HCT116 (cell line): ENCODE measurements at regions not wholly inside any gene's neighbourhood (a gene's known extent, or its start where the extent isn't known, plus 50 kb on each side); places are given as distances from the start of the nearest gene placed in this dataset.

Source experiments
- ATAC-seq: fragments of 200-7000 bp; cut with Tn5 transposase; 2 replicates; pipeline ENCODE4 v1.9.1; 2020; ENCODE audit warnings: mild to moderate bottlenecking, moderate library complexity
- BruUV-seq: library from RNA; stranded (reverse); fragments of 400-500 nt; replicated peaks from 2 replicates; lab custom pipeline; 2021; lab: Mats Ljungman, UMichigan
- CTCF ChIA-PET: fragments of 300-600 bp; sonication (Branson Sonifier 250); formaldehyde crosslinking; loops from one replicate; lab custom pipeline; 2021; ENCODE audit warnings: antibody characterized with exemption; lab: Charles Lee
- POLR2A ChIA-PET: fragments of 300-600, 350-600 bp; sonication (Branson Sonifier 250); formaldehyde crosslinking; loops from one replicate; lab custom pipeline; 2021; ENCODE audit warnings: antibody characterized with exemption; lab: Charles Lee
- RAD21 ChIA-PET, 2 experiments: fragments of 300-600 bp; sonication (Branson Sonifier 250); formaldehyde crosslinking; loops; one replicate each; lab custom pipeline; 2023; ENCODE audit warnings: low total read pairs in 2 of 2; ENCODE audit not compliant: uncharacterized antibody in 2 of 2, unreplicated experiment in 2 of 2, low non-redundant PET in 1 of 2; lab: Charles Lee
- DNase-seq: peaks from one replicate; pipeline ENCODE4 v3.0.0-alpha.2; 2010; ENCODE audit warnings: low read depth, low spot score
- H2AFZ ChIP-seq: fragments of 200-600 bp; shearing (Covaris generic), sonication (generic); 2 replicates; pipeline ENCODE4 v1.6.1; 2017; ENCODE audit warnings: low read depth, mixed run types, mixed read lengths, antibody characterized with exemption, low read length; ENCODE audit not compliant: poor library complexity, severe bottlenecking
- H3K27ac ChIP-seq: 2 replicates; pipeline ENCODE4 v1.5.1; 2012; ENCODE audit warnings: low read depth, low read length
- H3K27me3 ChIP-seq: fragments of 200-600 bp; sonication (generic); 2 replicates; pipeline ENCODE4 v1.6.1; 2016; ENCODE audit warnings: mixed run types, low read length, mixed read lengths; ENCODE audit not compliant: insufficient read depth
- H3K36me3 ChIP-seq, 2 experiments: fragments of 200-500 bp in 1 of 2; fragments of 200-600 bp in 1 of 2; sonication (Bioruptor generic) in 1 of 2; sonication (generic) in 1 of 2; 2 replicates each; pipeline versions ENCODE4 v1.5.1 to v1.6.1; 2014 to 2016; ENCODE audit warnings: low read length in 2 of 2, inconsistent platforms in 1 of 2, mixed read lengths in 1 of 2, mixed run types in 1 of 2; ENCODE audit not compliant: insufficient read depth in 2 of 2, control insufficient read depth in 1 of 2
- H3K4me1 ChIP-seq, 2 experiments: fragments of 200-600 bp in 1 of 2; sonication (generic) in 1 of 2; 2 replicates each; pipeline versions ENCODE4 v1.5.1 to v1.6.1; 2012 to 2017; ENCODE audit warnings: low read length in 2 of 2, inconsistent platforms in 1 of 2, mild to moderate bottlenecking in 1 of 2, mixed read lengths in 1 of 2, mixed run types in 1 of 2, moderate library complexity in 1 of 2; ENCODE audit not compliant: insufficient read depth in 2 of 2, control insufficient read depth in 1 of 2
- H3K4me2 ChIP-seq: fragments of 200-600 bp; sonication (generic); 2 replicates; pipeline ENCODE4 v1.6.1; 2017; ENCODE audit warnings: mixed run types, low read length, mixed read lengths
- H3K4me3 ChIP-seq, 2 experiments: fragments of 200-600 bp in 1 of 2; sonication (generic) in 1 of 2; replicated peaks in 1 of 2; 2 replicates each; pipeline ENCODE4 v1.5.1; 2011 to 2016; ENCODE audit warnings: low read length in 2 of 2, control low read depth in 1 of 2, low read depth in 1 of 2, mild to moderate bottlenecking in 1 of 2, mixed read lengths in 1 of 2, mixed run types in 1 of 2
- H3K79me2 ChIP-seq: fragments of 200-600 bp; sonication (generic); 2 replicates; pipeline ENCODE4 v1.6.1; 2017; ENCODE audit warnings: mild to moderate bottlenecking, mixed run types, low read length, moderate library complexity, mixed read lengths; ENCODE audit not compliant: insufficient read depth
- H3K9ac ChIP-seq: fragments of 200-600 bp; sonication (generic); 2 replicates; pipeline ENCODE4 v1.6.1; 2016; ENCODE audit warnings: low read length, mixed read lengths
- H3K9me2 ChIP-seq: fragments of 200-600 bp; sonication (generic), shearing (Covaris generic); 2 replicates; pipeline ENCODE4 v1.6.1; 2017; ENCODE audit warnings: mixed run types, mild to moderate bottlenecking, moderate library complexity; ENCODE audit not compliant: insufficient read depth
- H3K9me3 ChIP-seq, 2 experiments: fragments of 200-500 bp in 1 of 2; fragments of 200-600 bp in 1 of 2; sonication (Bioruptor generic) in 1 of 2; sonication (generic) in 1 of 2; 2 replicates each; pipeline ENCODE4 v1.6.1; 2014 to 2017; ENCODE audit warnings: low read length in 2 of 2, mixed read lengths in 2 of 2, inconsistent platforms in 1 of 2, low read depth in 1 of 2, mild to moderate bottlenecking in 1 of 2, mixed run types in 1 of 2, moderate library complexity in 1 of 2; ENCODE audit not compliant: control insufficient read depth in 1 of 2, insufficient read depth in 1 of 2
- H4K20me1 ChIP-seq: fragments of 200-600 bp; sonication (generic), shearing (Covaris generic); 2 replicates; pipeline ENCODE4 v1.6.1; 2017; ENCODE audit warnings: mixed run types, mild to moderate bottlenecking, moderate library complexity; ENCODE audit not compliant: insufficient read depth
- EGR1 ChIP-seq: IDR thresholded peaks from 2 replicates; pipeline ENCODE4 v1.6.1; 2012; ENCODE audit warnings: low read depth
- ELF1 ChIP-seq: IDR thresholded peaks from 2 replicates; pipeline ENCODE4 v1.6.1; 2012; ENCODE audit warnings: low read depth, borderline replicate concordance
- FOSL1 ChIP-seq: IDR thresholded peaks from 2 replicates; pipeline ENCODE4 v1.6.1; 2012; ENCODE audit warnings: low read depth
- JUND ChIP-seq: IDR thresholded peaks from 2 replicates; pipeline ENCODE4 v1.6.1; 2012
- POLR2A ChIP-seq: IDR thresholded peaks from 2 replicates; pipeline ENCODE4 v1.7.0; 2011; ENCODE audit warnings: borderline replicate concordance; ENCODE audit not compliant: insufficient read depth, insufficient read length; ENCODE audit errors: extremely low read depth
- SP1 ChIP-seq: IDR thresholded peaks from 2 replicates; pipeline ENCODE4 v1.6.1; 2012; ENCODE audit warnings: low read depth
- YY1 ChIP-seq: IDR thresholded peaks from 2 replicates; pipeline ENCODE4 v1.6.1; 2011; ENCODE audit warnings: low read length, low read depth, moderate library complexity, mild to moderate bottlenecking; ENCODE audit not compliant: insufficient replicate concordance; ENCODE audit errors: extremely low read depth
- ZBTB33 ChIP-seq: IDR thresholded peaks from 2 replicates; pipeline ENCODE4 v1.6.1; 2011; ENCODE audit warnings: mild to moderate bottlenecking, low read length, moderate library complexity; ENCODE audit not compliant: insufficient replicate concordance; ENCODE audit errors: extremely low read depth
- ZNF274 ChIP-seq: fragments of 200-500 bp; sonication (Bioruptor generic); IDR thresholded peaks from 2 replicates; pipeline ENCODE4 v1.6.1; 2014; ENCODE audit warnings: mild to moderate bottlenecking, low read depth, low read length, inconsistent platforms
- intact Hi-C: fragments of 100-400 bp; cut with micrococcal nuclease; formaldehyde crosslinking; loops from 2 replicates; pipeline ENCODE4 v1.10.0; 2022
- TF ChIP-seq, protein P1 (sequence below): IDR thresholded peaks from 2 replicates; pipeline ENCODE4 v1.6.1; 2012
- TF ChIP-seq, protein P2 (sequence below): IDR thresholded peaks from 2 replicates; pipeline ENCODE4 v1.6.1; 2012; ENCODE audit warnings: low read depth

GRCh38 chr12:128079446-128079845 lies 187.5 kb upstream of the TMEM132C start:
- Histone ChIP-seq H3K36me3 (no peaks in the 10 kb centered on the region), H3K9ac (no peak overlapping the region), H3K79me2 (no peaks in the 10 kb centered on the region), H3K4me2 (no peak overlapping the region), H3K9me3 (peaks cover 6 to 29% of the 10 kb centered on the region in 2 experiments; a peak in 2 of 4 replicates), H2AFZ (no peak overlapping the region), H3K4me1 (no peaks in the 10 kb centered on the region), H3K4me3 (no peak overlapping the region), H3K9me2 (no peaks in the 10 kb centered on the region), H3K27me3 (no peaks in the 10 kb centered on the region), H4K20me1 (no peaks in the 10 kb centered on the region), H3K27ac (no peak overlapping the region)
- TF ChIP-seq SP1 (no peak), ELF1 (no peak)
- BruUV-seq, result no TSS peak
- intact Hi-C loops, result no loop called here
- ChIA-PET RAD21 (no interaction called here), POLR2A (no interaction called here), CTCF (no interaction called here)
- DNase-seq, result no peak
- no peak for ATAC-seq

DNA sequence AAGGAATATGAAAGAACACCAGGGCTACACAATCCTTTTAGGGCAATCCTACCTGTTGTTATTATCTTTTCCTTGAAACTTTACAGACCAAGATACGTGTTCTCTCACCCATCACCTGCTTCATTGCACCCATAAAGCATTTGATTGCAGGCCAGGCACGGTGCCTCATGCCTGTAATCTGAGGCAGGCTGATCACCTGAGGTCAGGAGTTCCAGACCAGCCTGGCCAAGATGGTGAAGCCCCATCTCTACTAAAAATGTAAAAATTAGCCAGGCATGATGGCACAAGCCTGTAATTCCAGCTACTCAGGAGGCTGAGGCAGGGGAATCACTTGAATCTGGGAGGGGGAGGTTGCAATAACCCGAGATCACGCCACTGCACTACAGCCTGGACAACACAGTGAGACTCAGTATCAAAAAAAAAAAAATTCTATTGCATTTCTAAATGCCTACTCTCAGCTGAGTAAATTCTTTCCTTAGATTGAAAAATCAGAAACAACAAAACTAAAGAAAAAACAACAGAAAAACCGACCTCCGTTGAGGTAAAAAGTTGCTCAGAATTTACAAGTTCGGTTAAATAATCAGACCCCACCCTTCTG lies 183.7 kb upstream of the TMEM132C start:
- Histone ChIP-seq H3K4me1 (no peaks in the 10 kb centered on the region), H3K9me2 (no peaks in the 10 kb centered on the region), H3K27ac (no peak overlapping the region), H3K36me3 (no peaks in the 10 kb centered on the region), H3K4me3 (no peak overlapping the region), H2AFZ (no peak overlapping the region), H3K27me3 (no peaks in the 10 kb centered on the region)
- intact Hi-C loops, result no loop called here
- ChIA-PET POLR2A (no interaction called here), CTCF (no interaction called here)
- no peak for ATAC-seq
- no peak for TF ChIP-seq ZBTB33
- no peak for TF ChIP-seq POLR2A
- no peak for TF ChIP-seq JUND
- TF ChIP-seq, protein P1, sequence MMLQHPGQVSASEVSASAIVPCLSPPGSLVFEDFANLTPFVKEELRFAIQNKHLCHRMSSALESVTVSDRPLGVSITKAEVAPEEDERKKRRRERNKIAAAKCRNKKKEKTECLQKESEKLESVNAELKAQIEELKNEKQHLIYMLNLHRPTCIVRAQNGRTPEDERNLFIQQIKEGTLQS, result no peak
- TF ChIP-seq ZNF274, result no peak
- no peak for TF ChIP-seq FOSL1
- no peak for TF ChIP-seq YY1
- TF ChIP-seq EGR1, result no peak
- TF ChIP-seq, protein P2, sequence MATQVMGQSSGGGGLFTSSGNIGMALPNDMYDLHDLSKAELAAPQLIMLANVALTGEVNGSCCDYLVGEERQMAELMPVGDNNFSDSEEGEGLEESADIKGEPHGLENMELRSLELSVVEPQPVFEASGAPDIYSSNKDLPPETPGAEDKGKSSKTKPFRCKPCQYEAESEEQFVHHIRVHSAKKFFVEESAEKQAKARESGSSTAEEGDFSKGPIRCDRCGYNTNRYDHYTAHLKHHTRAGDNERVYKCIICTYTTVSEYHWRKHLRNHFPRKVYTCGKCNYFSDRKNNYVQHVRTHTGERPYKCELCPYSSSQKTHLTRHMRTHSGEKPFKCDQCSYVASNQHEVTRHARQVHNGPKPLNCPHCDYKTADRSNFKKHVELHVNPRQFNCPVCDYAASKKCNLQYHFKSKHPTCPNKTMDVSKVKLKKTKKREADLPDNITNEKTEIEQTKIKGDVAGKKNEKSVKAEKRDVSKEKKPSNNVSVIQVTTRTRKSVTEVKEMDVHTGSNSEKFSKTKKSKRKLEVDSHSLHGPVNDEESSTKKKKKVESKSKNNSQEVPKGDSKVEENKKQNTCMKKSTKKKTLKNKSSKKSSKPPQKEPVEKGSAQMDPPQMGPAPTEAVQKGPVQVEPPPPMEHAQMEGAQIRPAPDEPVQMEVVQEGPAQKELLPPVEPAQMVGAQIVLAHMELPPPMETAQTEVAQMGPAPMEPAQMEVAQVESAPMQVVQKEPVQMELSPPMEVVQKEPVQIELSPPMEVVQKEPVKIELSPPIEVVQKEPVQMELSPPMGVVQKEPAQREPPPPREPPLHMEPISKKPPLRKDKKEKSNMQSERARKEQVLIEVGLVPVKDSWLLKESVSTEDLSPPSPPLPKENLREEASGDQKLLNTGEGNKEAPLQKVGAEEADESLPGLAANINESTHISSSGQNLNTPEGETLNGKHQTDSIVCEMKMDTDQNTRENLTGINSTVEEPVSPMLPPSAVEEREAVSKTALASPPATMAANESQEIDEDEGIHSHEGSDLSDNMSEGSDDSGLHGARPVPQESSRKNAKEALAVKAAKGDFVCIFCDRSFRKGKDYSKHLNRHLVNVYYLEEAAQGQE, result no peak
- TF ChIP-seq, all 23 proteins: peak for 0
- BruUV-seq, result no TSS peak
- peaks cover 0 to 13% of the 10 kb centered on the region in 2 experiments; a peak in 2 of 4 replicates for H3K9me3 ChIP-seq
- no peak overlapping the region for H3K4me2 ChIP-seq
- no peak for DNase-seq
- RAD21 ChIA-PET, result no interaction called here
- no peak overlapping the region for H3K9ac ChIP-seq
- H3K79me2 ChIP-seq, result no peaks in the 10 kb centered on the region
- no peaks in the 10 kb centered on the region for H4K20me1 ChIP-seq
